ENCODE measurements at regions not wholly inside any gene's neighbourhood (a gene's known extent, or its start where the extent isn't known, plus 50 kb on each side); places are given as distances from the start of the nearest gene placed in this dataset.

GRCh38 chr3:175932586-175932985 is 1073.5 kb downstream of the NAALADL2 start:
- TF ChIP-seq, protein P1, sequence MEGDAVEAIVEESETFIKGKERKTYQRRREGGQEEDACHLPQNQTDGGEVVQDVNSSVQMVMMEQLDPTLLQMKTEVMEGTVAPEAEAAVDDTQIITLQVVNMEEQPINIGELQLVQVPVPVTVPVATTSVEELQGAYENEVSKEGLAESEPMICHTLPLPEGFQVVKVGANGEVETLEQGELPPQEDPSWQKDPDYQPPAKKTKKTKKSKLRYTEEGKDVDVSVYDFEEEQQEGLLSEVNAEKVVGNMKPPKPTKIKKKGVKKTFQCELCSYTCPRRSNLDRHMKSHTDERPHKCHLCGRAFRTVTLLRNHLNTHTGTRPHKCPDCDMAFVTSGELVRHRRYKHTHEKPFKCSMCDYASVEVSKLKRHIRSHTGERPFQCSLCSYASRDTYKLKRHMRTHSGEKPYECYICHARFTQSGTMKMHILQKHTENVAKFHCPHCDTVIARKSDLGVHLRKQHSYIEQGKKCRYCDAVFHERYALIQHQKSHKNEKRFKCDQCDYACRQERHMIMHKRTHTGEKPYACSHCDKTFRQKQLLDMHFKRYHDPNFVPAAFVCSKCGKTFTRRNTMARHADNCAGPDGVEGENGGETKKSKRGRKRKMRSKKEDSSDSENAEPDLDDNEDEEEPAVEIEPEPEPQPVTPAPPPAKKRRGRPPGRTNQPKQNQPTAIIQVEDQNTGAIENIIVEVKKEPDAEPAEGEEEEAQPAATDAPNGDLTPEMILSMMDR (optimal IDR thresholded peaks at IDR 0.05 in 1 of 3, IDR thresholded peaks at IDR 0.05 in 1 of 3, conservative IDR thresholded peaks at IDR 0.05 in 1 of 3; ENCODE audit: extremely low read depth in 1 of 3, insufficient read depth in 2 of 3, low read length in 3 of 3), result no peak
- TF ChIP-seq EZH2 (IDR thresholded peaks at IDR 0.05; ENCODE audit: low read length), result no peak
